Colonic mucosa (tissue), 4 donors: ENCODE measurements at regions not wholly inside any gene's neighbourhood (a gene's known extent, or its start where the extent isn't known, plus 50 kb on each side); places are given as distances from the start of the nearest gene placed in this dataset.

Experiments used
- DNase-seq: peaks from one replicate; pipeline ENCODE4 v3.0.0-alpha.2; 2020
- H3K27ac ChIP-seq: fragments of 200-600 bp; one replicate; pipeline ENCODE4 v1.8.0; 2021
- H3K27me3 ChIP-seq: fragments of 200-600 bp; one replicate; pipeline ENCODE4 v1.8.0; 2021
- H3K36me3 ChIP-seq: fragments of 200-600 bp; one replicate; pipeline ENCODE4 v1.8.0; 2021
- H3K4me1 ChIP-seq: fragments of 200-600 bp; one replicate; pipeline ENCODE4 v1.8.0; 2021; ENCODE audit warnings: mild to moderate bottlenecking
- H3K4me3 ChIP-seq: fragments of 200-600 bp; one replicate; pipeline ENCODE4 v1.8.0; 2021
- H3K9ac ChIP-seq, 2 donors: one replicate each; pipeline ENCODE4 v1.7.0; 2013; ENCODE audit warnings: control low read depth in 2 of 2, low read depth in 2 of 2, low read length in 2 of 2
- H3K9me3 ChIP-seq: fragments of 200-600 bp; one replicate; pipeline ENCODE4 v1.8.0; 2021
- intact Hi-C: fragments of 100-400 bp; cut with DNase I; formaldehyde crosslinking; loops from one replicate; pipeline ENCODE4 v1.14.1; 2022
- TF ChIP-seq, protein P1 (sequence below): fragments of 200-600 bp; IDR thresholded peaks from one replicate; pipeline ENCODE4 v1.8.0; 2022; ENCODE audit warnings: antibody characterized with exemption, mild to moderate bottlenecking
- donor health status: healthy.
- donor health status: DM: no; HTN: no; CAD: no.
- donor health status: DM: no; HTN: no; CAD: no.

DNA sequence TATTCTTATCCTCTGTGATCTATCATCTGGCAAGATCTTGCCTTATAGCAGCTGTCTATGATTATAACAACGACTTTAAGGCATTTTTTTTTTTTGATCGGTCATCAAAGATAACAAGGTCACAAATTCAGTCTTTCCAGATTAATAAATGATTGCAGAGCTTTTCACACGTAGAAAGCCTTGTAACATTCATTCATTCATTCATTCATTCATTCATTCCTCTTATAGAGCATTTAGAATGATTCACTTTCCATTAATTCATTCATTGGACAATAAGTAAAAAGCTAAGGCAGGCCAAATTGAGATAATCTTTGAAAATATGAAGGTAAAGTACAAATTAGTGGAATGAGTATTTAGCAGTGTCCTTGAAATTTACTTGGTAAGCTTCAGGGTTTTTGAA is 223.7 kb downstream of the NUP35 start:
- DNase-seq, result no peak
- Histone ChIP-seq H3K27me3 (no peaks in the 10 kb centered on the region), H3K36me3 (no peaks in the 10 kb centered on the region), H3K4me1 (no peaks in the 10 kb centered on the region), H3K27ac (no peak overlapping the region), H3K4me3 (no peak overlapping the region), H3K9me3 (no peaks in the 10 kb centered on the region), H3K9ac (no peak overlapping the region)
- TF ChIP-seq, protein P1, sequence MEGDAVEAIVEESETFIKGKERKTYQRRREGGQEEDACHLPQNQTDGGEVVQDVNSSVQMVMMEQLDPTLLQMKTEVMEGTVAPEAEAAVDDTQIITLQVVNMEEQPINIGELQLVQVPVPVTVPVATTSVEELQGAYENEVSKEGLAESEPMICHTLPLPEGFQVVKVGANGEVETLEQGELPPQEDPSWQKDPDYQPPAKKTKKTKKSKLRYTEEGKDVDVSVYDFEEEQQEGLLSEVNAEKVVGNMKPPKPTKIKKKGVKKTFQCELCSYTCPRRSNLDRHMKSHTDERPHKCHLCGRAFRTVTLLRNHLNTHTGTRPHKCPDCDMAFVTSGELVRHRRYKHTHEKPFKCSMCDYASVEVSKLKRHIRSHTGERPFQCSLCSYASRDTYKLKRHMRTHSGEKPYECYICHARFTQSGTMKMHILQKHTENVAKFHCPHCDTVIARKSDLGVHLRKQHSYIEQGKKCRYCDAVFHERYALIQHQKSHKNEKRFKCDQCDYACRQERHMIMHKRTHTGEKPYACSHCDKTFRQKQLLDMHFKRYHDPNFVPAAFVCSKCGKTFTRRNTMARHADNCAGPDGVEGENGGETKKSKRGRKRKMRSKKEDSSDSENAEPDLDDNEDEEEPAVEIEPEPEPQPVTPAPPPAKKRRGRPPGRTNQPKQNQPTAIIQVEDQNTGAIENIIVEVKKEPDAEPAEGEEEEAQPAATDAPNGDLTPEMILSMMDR, result no peak
- intact Hi-C loops, result no loop called here

DNA sequence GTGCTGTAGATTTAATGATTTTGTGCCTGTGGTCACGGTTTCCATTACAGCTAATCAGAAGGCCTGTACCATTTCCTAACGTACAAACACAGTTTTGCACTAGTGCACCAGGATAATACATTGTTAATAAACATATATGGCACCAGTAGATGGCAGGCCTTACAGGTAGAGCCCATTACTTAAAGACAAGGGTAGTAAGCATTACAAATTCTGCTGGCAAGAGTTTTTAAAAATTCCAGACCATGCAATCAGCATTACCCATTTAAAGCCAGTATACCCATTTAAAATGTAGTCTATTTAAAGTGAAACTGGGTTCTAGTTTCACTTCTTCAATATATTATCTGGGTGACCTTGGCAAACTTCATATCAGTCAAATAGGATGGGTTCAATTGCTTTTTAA is 224.2 kb downstream of the NUP35 start:
- Histone ChIP-seq H3K9ac (no peak overlapping the region), H3K4me1 (no peaks in the 10 kb centered on the region), H3K27me3 (no peaks in the 10 kb centered on the region), H3K9me3 (no peaks in the 10 kb centered on the region), H3K4me3 (no peak overlapping the region), H3K27ac (no peak overlapping the region), H3K36me3 (no peaks in the 10 kb centered on the region)
- intact Hi-C loops, result no loop called here
- TF ChIP-seq, protein P1, result no peak
- no peak for DNase-seq

DNA sequence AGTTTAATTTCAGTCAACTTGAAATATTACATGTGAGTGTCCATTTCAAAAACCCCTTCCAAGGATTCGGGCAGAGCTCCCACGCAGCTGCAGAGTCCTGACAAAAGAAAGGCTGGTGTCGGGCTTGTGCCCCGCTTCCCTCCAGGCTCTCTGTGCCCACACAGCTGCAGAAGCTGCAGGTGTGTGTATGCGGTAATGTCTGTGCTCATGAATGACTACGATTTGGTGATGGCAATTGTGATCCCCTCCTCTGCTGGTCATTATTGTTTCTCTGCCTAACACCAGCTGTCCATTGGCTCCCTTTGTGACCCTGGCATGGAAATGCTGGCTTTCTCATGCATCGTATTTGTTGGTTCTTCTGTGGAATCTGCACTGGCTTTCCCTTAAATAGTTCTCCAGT is 224.8 kb downstream of the NUP35 start:
- no peak for DNase-seq

DNA sequence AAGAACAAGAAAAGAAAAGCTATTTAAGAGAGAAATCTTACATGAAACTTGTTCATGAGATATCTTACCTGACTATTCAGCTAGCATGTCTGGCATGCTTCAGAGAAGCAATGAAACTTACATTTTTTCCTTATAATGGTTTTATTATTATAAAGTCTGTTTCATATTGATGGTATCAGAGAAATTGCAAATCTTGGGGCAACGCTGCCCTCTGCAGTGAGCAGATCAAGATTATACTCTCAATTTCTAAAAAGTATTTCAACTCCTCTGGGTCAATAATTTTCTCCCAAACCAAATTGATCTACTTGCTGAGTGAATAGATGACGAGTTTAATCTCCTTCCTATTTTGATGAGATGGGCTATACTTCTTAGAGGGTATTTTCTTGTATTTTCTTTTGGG is 235.6 kb downstream of the NUP35 start:
- no peak for DNase-seq
- intact Hi-C loops, result no loop called here
- Histone ChIP-seq H3K9me3 (no peaks in the 10 kb centered on the region), H3K36me3 (no peaks in the 10 kb centered on the region), H3K27ac (no peak overlapping the region), H3K9ac (no peak overlapping the region), H3K27me3 (no peaks in the 10 kb centered on the region), H3K4me1 (no peaks in the 10 kb centered on the region), H3K4me3 (no peak overlapping the region)
- TF ChIP-seq, protein P1, result no peak

More for the DNA sequence above, 224.8 kb downstream of the NUP35 start:
- no peaks in the 10 kb centered on the region for H3K9me3 ChIP-seq
- no peaks in the 10 kb centered on the region for H3K36me3 ChIP-seq
- no peak overlapping the region for H3K27ac ChIP-seq
- H3K9ac ChIP-seq, result no peak overlapping the region
- H3K27me3 ChIP-seq, result no peaks in the 10 kb centered on the region
- H3K4me1 ChIP-seq, result no peaks in the 10 kb centered on the region
- H3K4me3 ChIP-seq, result no peak overlapping the region
- intact Hi-C loops, result no loop called here
- TF ChIP-seq, protein P1, result no peak

DNA sequence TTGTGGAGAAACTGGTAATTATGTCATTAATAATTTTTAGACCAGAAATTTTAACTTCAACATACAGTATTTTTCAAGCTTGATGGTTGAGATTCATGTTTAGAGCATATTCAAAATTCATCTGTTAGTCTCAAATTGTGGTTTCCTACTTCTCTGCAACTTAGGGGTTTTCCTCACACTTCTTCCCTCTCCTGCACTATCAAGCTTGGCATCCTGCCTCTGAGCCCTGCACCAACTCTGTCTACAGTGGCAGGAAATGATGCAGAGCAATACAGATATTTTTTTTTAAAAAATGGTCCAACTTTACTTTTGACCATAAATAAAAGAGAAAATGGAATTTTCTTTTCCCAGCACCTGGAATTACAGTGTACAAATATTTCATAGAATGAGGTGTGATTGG is 247.3 kb downstream of the NUP35 start:
- H3K9me3 ChIP-seq, result no peaks in the 10 kb centered on the region
- intact Hi-C loops, result no loop called here
- no peaks in the 10 kb centered on the region for H3K36me3 ChIP-seq
- DNase-seq, result no peak
- no peak overlapping the region for H3K9ac ChIP-seq
- TF ChIP-seq, protein P1, result no peak
- no peaks in the 10 kb centered on the region for H3K27me3 ChIP-seq
- no peak overlapping the region for H3K4me3 ChIP-seq
- no peak overlapping the region for H3K27ac ChIP-seq
- H3K4me1 ChIP-seq, result no peaks in the 10 kb centered on the region

DNA sequence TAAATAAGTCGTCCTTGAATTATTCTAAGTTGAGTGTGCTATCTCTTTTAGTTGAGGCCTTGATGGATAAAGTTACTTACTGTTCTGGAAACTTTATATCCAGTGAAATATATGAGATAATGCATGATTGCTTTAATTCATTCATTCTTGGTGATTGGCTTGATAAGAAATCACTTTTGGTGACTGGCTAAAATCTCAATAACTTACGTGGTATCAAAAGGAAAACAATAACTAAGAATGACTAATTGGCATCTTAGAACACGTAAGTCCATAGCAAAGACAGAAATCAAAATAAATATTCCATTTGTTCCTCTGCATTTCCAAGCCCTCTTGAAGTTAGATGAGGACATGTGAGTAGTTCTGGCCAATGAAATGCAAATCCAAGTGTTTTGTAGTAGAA is 251.6 kb downstream of the NUP35 start:
- no peaks in the 10 kb centered on the region for H3K4me1 ChIP-seq
- no peaks in the 10 kb centered on the region for H3K27me3 ChIP-seq
- TF ChIP-seq, protein P1, result no peak
- DNase-seq, result no peak
- intact Hi-C loops, result no loop called here
- H3K36me3 ChIP-seq, result no peaks in the 10 kb centered on the region
- H3K4me3 ChIP-seq, result no peak overlapping the region
- H3K9ac ChIP-seq, result no peak overlapping the region
- no peak overlapping the region for H3K27ac ChIP-seq
- H3K9me3 ChIP-seq, result no peaks in the 10 kb centered on the region
